Activated CD8-positive, alpha-beta memory T cell treated with anti-CD3 and anti-CD28 coated beads for 24 hours (primary cell): ENCODE measurements at regions not wholly inside any gene's neighbourhood (a gene's known extent, or its start where the extent isn't known, plus 50 kb on each side); places are given as distances from the start of the nearest gene placed in this dataset.

Source experiments
- DNase-seq: peaks from one replicate; pipeline ENCODE4 v3.0.0-alpha.2; 2020

DNA sequence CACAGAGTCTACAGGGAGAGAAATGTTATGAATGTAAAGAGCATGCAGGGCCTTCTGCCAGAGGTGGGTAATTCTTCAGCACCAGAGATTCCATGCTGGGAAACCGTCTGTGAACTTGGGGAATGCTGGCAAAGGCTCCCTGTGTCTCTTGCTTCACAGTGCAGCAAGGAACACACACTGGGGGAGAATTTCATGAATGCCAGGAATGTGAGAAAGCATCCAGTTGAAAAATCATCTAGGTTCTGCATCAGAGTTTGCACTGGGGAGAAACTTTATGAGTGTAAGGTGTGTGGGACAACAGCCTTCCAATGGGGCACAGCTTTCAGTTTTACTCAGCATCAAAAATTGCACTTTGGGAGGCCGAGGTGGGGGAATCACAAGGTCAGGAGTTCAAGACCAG lies 224.3 kb upstream of the IGFBP3 start:
- no peak for DNase-seq

GRCh38 chr7:46143949-46144917 lies 223.2 kb upstream of the IGFBP3 start:
- no peak for DNase-seq

GRCh38 chr7:46143421-46143820 lies 222.3 kb upstream of the IGFBP3 start:
- DNase-seq: no peak

DNA sequence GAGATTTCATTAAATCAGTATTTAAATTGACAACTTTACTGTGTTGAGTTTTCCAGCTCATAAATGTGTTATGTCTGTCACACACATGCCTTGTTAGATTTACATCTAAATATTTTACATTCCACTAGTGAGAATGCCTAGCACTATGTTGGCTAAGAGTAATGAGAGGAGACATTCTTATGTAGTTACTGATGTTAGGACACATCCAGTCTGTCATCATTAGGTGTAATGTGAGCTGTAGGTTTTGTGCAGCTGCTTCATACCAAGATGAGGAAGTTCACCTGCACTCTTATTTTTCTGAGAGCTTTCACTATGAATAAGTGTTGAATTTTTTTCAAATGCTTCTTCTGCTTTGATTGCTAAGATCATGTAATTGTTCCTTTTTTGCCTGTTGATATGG lies 218.0 kb upstream of the IGFBP3 start:
- DNase-seq: no peak

DNA sequence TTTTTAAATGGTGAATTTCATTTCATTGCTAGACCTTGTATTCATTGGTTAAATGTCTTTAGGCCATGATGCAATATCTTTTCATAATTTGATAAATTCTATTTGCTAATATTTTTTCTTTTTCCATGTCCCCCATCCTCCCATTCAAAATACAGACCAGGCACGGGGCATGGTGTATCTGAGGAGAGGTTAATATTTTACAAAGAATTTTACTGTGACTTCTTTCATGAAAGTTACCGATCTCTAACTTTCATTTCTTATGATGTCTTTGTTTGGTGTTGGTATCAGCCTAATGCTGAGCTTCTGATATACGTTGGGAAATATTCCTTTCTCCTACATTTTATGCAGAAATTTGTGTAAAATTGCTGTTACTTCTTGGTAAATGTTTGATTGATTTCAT lies 216.7 kb upstream of the IGFBP3 start:
- no peak for DNase-seq

DNA sequence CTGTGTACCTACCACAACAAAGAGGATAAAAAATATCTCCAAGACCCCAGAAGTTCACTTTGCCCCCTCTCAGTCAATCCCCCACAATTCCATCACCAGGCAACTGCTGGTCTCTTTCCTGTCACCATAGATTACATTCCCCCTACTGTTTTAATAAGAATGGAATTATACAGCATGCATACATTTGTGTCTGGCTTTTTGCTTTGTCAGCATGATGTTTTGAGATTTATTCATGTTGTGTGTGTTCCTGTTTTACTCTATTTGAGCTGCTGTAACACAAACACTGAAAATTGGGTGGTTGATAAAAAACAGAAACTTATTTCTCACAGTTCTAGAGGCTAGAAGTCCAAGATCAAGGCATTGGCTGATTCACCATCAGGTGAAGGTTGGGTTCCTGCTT lies 214.5 kb upstream of the IGFBP3 start:
- no peak for DNase-seq

- no peak for DNase-seq
These were observed 213.7 kb upstream of the IGFBP3 start for GRCh38 chr7:46134795-46135194.

GRCh38 chr7:46134385-46134784 lies 213.3 kb upstream of the IGFBP3 start:
- DNase-seq: no peak

DNA sequence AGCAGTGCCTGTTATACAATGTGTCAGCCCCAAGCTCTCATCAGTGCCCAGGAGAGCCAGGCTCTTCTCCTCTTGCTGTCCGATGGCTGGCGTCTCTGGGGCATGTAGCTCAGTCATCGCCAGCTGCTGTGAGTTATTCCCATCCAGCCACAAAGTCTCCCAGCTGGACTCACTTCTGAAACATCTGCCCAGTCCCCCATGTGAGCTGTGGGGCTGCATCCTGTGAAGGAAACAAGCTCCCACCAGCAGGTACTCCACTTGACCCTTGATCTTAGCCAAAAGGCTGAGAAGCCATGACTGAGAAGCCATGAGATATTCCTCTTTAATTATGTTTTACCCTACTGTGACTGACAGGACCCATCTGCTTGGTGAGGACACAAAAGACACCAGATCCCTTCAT lies 212.7 kb upstream of the IGFBP3 start:
- no peak for DNase-seq

DNA sequence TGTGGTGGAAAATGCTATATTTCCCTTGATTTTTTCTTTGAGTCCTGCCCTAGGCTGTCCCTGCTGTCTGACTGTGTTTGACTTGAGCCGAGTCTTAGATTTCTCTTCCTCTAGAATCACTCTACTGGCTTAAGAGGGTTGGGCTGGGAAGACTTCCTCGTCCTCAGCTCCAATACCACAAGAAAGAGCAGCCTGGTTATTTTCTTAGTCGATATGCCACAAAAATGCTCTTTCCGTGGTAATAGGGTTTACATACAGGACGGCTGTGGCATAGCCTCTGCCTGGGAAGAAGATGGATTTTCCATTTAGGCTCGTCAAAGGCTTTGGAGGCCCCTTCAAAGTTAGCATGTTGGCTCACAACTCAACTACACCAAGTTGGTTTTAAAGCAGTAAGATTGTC lies 212.0 kb upstream of the IGFBP3 start:
- no peak for DNase-seq

DNA sequence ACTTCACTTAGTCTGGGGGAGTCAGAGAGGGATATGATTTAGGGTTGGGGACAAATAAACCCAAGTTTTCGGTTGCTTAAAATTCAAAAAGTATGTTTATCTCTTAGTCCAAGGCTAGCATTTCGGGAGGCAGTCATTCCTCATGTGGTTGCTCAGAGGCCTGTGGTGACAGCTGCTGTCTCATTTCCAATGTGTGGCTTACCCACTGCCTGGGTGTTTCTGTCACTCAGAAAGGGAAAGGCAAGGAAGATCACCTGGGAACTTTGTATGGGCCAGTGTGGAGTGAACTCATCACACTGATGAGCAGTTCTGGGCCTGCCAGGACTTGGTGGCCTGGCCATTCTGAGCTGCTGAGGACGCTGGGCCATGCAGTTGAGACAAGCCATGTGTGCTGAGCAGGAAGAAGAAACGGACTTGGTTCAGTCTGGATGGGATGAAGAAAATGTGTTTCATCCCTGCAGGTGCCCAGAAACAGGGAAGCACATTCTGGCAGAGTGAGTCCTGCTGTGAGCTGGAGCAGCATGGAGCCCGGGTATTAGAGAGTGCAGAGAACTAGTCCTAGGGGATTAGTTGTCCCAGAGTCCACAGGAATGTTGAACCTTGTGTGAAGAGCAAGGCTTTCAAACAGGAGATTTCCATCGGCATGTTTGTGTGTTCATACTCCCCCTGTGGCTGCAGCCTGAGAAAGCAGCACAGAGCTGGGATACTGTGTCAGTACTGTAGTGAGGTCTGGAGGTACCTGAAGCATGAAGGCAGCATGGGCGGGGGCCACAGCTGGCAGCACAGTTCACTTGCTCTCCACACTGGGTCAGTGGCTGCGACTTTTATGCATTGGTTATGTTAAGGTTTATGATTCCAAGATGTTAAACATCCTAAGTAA lies 211.1 kb upstream of the IGFBP3 start:
- no peak for DNase-seq

DNA sequence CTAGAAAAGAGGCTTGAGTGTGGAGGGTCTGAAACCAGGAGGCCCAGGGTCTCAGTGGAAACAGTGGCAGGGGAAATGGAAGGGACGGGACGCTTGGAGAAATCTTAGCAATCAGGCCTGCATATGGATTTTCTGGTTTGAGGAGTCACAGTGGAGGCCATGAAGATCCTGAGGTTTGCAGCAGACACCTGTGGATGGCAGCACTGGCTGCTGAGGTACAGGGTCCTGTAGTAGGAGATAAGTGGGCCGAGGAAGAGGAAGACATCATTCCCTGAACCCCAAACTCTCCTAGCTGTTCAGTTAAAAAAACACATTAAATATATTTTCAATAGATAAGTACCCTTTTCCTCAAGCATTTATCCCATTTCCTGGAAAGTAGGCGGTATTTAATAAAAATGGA lies 208.8 kb upstream of the IGFBP3 start:
- no peak for DNase-seq

DNA sequence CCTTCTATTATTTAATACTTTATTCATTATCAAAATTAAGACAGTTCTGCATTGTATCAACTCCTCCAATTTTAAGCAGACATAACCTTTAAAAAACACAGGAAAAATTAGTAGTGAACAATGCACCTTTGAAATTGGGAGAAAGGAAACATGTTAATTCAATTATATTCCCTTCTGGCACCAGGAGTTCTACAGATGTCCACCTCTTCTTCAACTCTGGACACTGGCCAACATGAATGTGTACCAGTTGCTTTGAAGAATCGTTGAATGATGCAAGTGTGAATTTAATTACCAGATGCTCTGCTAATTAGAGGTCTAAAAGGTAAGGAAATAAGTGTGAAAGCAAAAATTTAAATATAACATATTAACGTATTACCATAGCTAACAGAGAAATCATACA lies 206.7 kb upstream of the IGFBP3 start:
- no peak for DNase-seq

GRCh38 chr7:46126675-46127300 lies 205.7 kb upstream of the IGFBP3 start:
- DNase-seq: no peak

DNA sequence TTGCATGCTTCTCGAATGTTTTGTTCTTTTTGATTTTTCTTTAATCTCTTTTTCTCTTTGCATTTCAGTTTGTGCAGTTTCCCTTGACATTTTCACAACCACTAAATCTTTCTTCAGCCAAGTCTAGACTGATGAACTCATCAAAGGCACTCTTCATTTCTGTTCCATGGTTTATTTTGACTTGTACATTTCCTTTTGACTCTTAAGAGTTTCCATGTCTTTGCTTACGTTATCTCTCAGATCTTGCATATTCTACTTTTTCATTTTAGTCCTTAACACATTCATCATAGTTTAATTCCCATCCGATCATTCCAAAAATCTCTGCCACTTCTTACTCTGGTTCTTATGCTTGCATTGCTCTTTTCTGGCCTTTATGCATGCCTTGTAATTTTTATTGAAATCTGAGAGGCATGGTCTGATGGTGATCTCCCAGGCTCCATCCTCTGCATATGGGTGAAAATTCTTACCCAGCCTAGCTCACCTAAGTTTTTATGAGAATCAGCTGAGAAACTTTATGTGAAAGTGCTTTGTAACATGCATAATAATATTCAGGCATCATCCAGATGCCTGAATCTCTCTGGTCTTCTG lies 202.8 kb upstream of the IGFBP3 start:
- no peak for DNase-seq

DNA sequence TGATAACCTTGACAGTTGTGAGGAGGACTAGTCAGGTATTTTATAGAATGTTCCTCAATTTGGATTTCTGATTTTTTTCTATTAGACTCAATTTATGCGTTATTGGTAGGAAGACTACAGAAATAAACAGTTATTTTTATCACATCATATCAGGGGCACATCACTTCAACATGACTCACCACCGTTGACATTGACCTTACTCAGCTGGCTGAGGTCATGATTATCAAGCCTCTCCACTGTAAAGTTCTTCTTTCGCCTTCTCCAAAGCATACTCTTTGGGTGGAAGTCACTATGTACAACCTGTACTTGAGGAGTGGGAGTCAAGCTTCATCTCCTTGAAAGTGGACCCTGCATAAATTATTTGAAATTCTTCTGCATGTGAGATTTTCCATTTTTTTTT lies 194.3 kb upstream of the IGFBP3 start:
- DNase-seq: no peak

- DNase-seq: no peak
These were observed 188.4 kb upstream of the IGFBP3 start for GRCh38 chr7:46109437-46109836.

- no peak for DNase-seq
These were observed 187.2 kb upstream of the IGFBP3 start for GRCh38 chr7:46108272-46108671.

- no peak for DNase-seq
These were observed 186.6 kb upstream of the IGFBP3 start for GRCh38 chr7:46107610-46108217.

GRCh38 chr7:46100521-46100920 lies 179.4 kb upstream of the IGFBP3 start:
- DNase-seq: no peak

DNA sequence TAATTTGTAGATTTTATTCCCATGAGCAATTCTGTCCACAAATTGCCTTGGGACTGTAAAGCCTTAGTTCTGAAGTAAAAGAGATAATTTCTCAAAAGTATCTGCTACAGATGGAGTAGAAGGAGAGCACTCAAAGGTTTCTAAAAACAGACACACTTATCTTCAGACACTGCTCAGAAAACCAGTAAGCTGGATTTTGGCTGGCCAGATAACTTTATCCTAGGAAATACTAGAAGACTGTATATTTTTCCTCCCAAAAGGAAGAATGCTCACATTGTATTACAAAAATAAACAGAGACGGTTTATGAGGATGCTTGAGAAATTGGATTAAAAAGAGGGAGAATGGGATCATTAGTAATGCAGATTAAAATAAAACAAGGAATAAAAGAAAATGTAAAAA lies 178.0 kb upstream of the IGFBP3 start:
- no peak for DNase-seq

- DNase-seq: no peak
These were observed 170.0 kb upstream of the IGFBP3 start for GRCh38 chr7:46091071-46091470.

GRCh38 chr7:46089281-46089680 lies 168.2 kb upstream of the IGFBP3 start:
- DNase-seq: no peak
